BE2C (cell line): ENCODE measurements at regions not wholly inside any gene's neighbourhood (a gene's known extent, or its start where the extent isn't known, plus 50 kb on each side); places are given as distances from the start of the nearest gene placed in this dataset.

ENCODE experiments used
- DNase-seq: peaks from one replicate; pipeline ENCODE4 v3.0.0-alpha.2; 2020
- H3K27me3 ChIP-seq: fragments of 250-450 bp; sonication (Bioruptor Pico); 2 replicates; pipeline ENCODE4 v1.5.1; 2020; ENCODE audit warnings: mild to moderate bottlenecking
- H3K36me3 ChIP-seq: fragments of 250-450 bp; sonication (Bioruptor Pico); 2 replicates; pipeline ENCODE4 v1.5.1; 2020; ENCODE audit warnings: mild to moderate bottlenecking
- H3K4me1 ChIP-seq: fragments of 250-450 bp; sonication (Bioruptor Pico); 2 replicates; pipeline ENCODE4 v1.5.1; 2020
- H3K4me3 ChIP-seq: 2 replicates; pipeline ENCODE4 v1.5.1; 2011; ENCODE audit warnings: low read depth, low read length
- H3K9me3 ChIP-seq: fragments of 250-450 bp; sonication (Bioruptor Pico); 2 replicates; pipeline ENCODE4 v1.5.1; 2020
- CTCF ChIP-seq: IDR thresholded peaks from 2 replicates; pipeline ENCODE4 v1.5.1; 2012; ENCODE audit warnings: mild to moderate bottlenecking, low read depth, low read length

GRCh38 chr7:136555933-136556332 lies 312.5 kb upstream of the CHRM2 start:
- DNase-seq = peak; percentile 89
- Histone ChIP-seq H3K27me3 (no peaks in the 10 kb centered on the region), H3K36me3 (no peaks in the 10 kb centered on the region), H3K4me1 (peaks cover 18% of the 10 kb centered on the region), H3K4me3 (peak overlapping the region; percentile 20), H3K9me3 (no peaks in the 10 kb centered on the region)
- TF ChIP-seq CTCF = no peak

GRCh38 chr7:136551618-136552017 lies 316.8 kb upstream of the CHRM2 start:
- H3K4me3 ChIP-seq = no peak overlapping the region
- peaks cover 10% of the 10 kb centered on the region for H3K4me1 ChIP-seq
- no peaks in the 10 kb centered on the region for H3K9me3 ChIP-seq
- no peaks in the 10 kb centered on the region for H3K27me3 ChIP-seq
- no peaks in the 10 kb centered on the region for H3K36me3 ChIP-seq
- TF ChIP-seq CTCF = no peak
- DNase-seq = no peak

- TF ChIP-seq CTCF = no peak
- Histone ChIP-seq H3K36me3 (no peaks in the 10 kb centered on the region), H3K27me3 (no peaks in the 10 kb centered on the region), H3K4me1 (no peaks in the 10 kb centered on the region), H3K9me3 (no peaks in the 10 kb centered on the region), H3K4me3 (no peak overlapping the region)
- DNase-seq = no peak
These were observed 318.7 kb upstream of the CHRM2 start for GRCh38 chr7:136549756-136550155.

GRCh38 chr7:136533732-136534131 lies 334.7 kb upstream of the CHRM2 start:
- no peak overlapping the region for H3K4me3 ChIP-seq
- no peak for TF ChIP-seq CTCF
- no peaks in the 10 kb centered on the region for H3K27me3 ChIP-seq
- peaks cover 3% of the 10 kb centered on the region; the same call in 1 of the 2 replicates for H3K9me3 ChIP-seq
- H3K36me3 ChIP-seq = no peaks in the 10 kb centered on the region
- H3K4me1 ChIP-seq = peaks cover 21% of the 10 kb centered on the region
- DNase-seq = peak; percentile 59

- Histone ChIP-seq H3K4me3 (no peak overlapping the region), H3K27me3 (no peaks in the 10 kb centered on the region), H3K9me3 (peaks cover 3% of the 10 kb centered on the region), H3K4me1 (peaks cover 23% of the 10 kb centered on the region), H3K36me3 (no peaks in the 10 kb centered on the region)
- no peak for TF ChIP-seq CTCF
- DNase-seq = no peak
These were observed 337.6 kb upstream of the CHRM2 start for GRCh38 chr7:136530831-136531230.

- no peak for TF ChIP-seq CTCF
- peak; percentile 21 for DNase-seq
- Histone ChIP-seq H3K36me3 (no peaks in the 10 kb centered on the region), H3K27me3 (no peaks in the 10 kb centered on the region), H3K4me3 (no peak overlapping the region), H3K9me3 (no peaks in the 10 kb centered on the region; the same call in 1 of the 2 replicates), H3K4me1 (peaks cover 23% of the 10 kb centered on the region)
These were observed 340.1 kb upstream of the CHRM2 start for GRCh38 chr7:136528329-136528728.
